SU-DHL-6 (cell line): ENCODE measurements at regions not wholly inside any gene's neighbourhood (a gene's known extent, or its start where the extent isn't known, plus 50 kb on each side); places are given as distances from the start of the nearest gene placed in this dataset.

Experiments used
- H2AFZ ChIP-seq: fragments of 200-600 bp; sonication (generic); 2 replicates; pipeline ENCODE4 v1.6.1; 2014; ENCODE audit warnings: low read depth, mild to moderate bottlenecking, moderate library complexity, mixed read lengths, antibody characterized with exemption, low read length; ENCODE audit not compliant: severe bottlenecking
- H3F3A ChIP-seq: fragments of 200-600 bp; shearing (Covaris generic); 2 replicates; pipeline ENCODE4 v1.6.0; 2016; ENCODE audit warnings: antibody characterized with exemption, mild to moderate bottlenecking; ENCODE audit not compliant: insufficient read depth
- H3K27ac ChIP-seq: fragments of 200-600 bp; sonication (generic); 2 replicates; pipeline ENCODE4 v1.5.1; 2016; ENCODE audit warnings: low read depth, mild to moderate bottlenecking, low read length, moderate library complexity, mixed read lengths
- H3K27me3 ChIP-seq: fragments of 200-600 bp; sonication (generic), shearing (Covaris generic); 2 replicates; pipeline ENCODE4 v1.6.0; 2014; ENCODE audit warnings: mild to moderate bottlenecking, low read length
- H3K36me3 ChIP-seq: fragments of 200-600 bp; sonication (generic); 2 replicates; pipeline ENCODE4 v1.6.1; 2014; ENCODE audit warnings: mild to moderate bottlenecking, low read length, mixed read lengths
- H3K4me2 ChIP-seq: fragments of 300-600, 200-600 bp; shearing (Covaris generic), sonication (generic); 2 replicates; pipeline ENCODE4 v1.6.0; 2014; ENCODE audit warnings: low read length, low read depth, mild to moderate bottlenecking; ENCODE audit not compliant: poor library complexity, severe bottlenecking
- H3K4me3 ChIP-seq: fragments of 200-600 bp; sonication (generic); 2 replicates; pipeline ENCODE4 v1.5.1; 2014; ENCODE audit warnings: antibody characterized with exemption, low read length, mild to moderate bottlenecking, mixed read lengths; ENCODE audit not compliant: insufficient read depth, poor library complexity, severe bottlenecking
- H3K79me2 ChIP-seq: fragments of 200-600 bp; sonication (generic); 2 replicates; pipeline ENCODE4 v1.6.1; 2014; ENCODE audit warnings: mild to moderate bottlenecking, low read length, moderate library complexity; ENCODE audit not compliant: insufficient read depth
- H3K9ac ChIP-seq: fragments of 200-600 bp; sonication (generic); 2 replicates; pipeline ENCODE4 v1.7.0; 2014; ENCODE audit warnings: mild to moderate bottlenecking, low read length
- H3K9me2 ChIP-seq: fragments of 200-600 bp; sonication (generic); replicated peaks from 2 replicates; pipeline ENCODE4 v1.6.1; 2014; ENCODE audit warnings: low read length; ENCODE audit not compliant: insufficient read depth
- H3K9me3 ChIP-seq: fragments of 200-600 bp; sonication (generic); 2 replicates; pipeline ENCODE4 v1.6.1; 2014; ENCODE audit warnings: low read length, mixed read lengths; ENCODE audit not compliant: insufficient read depth
- H4K20me1 ChIP-seq: fragments of 200-600 bp; sonication (generic); 2 replicates; pipeline ENCODE4 v1.6.1; 2014; ENCODE audit warnings: low read depth, mild to moderate bottlenecking, antibody characterized with exemption, low read length, moderate library complexity, mixed read lengths
- EZH2phosphoT487 ChIP-seq: fragments of 200-600 bp; sonication (generic), shearing (Covaris generic); conservative IDR thresholded peaks from 2 replicates; pipeline ENCODE4 v1.6.1; 2018; ENCODE audit warnings: mild to moderate bottlenecking, antibody characterized with exemption, low read length, moderate library complexity, mixed read lengths
- TF ChIP-seq, protein P1 (sequence below): fragments of 200-600 bp; sonication (generic); IDR thresholded peaks from one replicate; pipeline ENCODE4 v1.5.1; 2017; ENCODE audit warnings: antibody characterized with exemption, mild to moderate bottlenecking, low read length, moderate library complexity; ENCODE audit not compliant: insufficient read depth, poor library complexity, severe bottlenecking

DNA sequence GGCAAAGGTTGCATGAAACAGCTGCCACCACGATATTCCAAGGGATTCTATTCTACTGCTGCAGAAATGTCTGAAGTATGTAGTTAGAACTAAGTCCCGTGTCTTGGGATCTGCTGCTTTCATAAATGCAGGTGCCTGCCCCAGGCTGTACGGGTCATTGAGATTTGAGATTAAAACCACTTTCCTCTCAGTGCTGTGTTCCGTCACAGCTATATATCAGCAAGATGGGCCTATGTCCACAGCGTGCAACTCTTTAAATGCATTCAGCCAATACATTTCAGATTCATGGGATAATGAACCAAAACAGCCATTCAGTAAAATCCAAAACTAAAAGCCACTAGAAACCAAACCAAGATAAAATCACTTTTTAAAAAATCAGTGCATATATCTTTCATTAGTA, 107.3 kb upstream of the LUZP2 start:
- H3K27me3 ChIP-seq = no peaks in the 10 kb centered on the region
- TF ChIP-seq EZH2phosphoT487 = no peak
- TF ChIP-seq, protein P1, sequence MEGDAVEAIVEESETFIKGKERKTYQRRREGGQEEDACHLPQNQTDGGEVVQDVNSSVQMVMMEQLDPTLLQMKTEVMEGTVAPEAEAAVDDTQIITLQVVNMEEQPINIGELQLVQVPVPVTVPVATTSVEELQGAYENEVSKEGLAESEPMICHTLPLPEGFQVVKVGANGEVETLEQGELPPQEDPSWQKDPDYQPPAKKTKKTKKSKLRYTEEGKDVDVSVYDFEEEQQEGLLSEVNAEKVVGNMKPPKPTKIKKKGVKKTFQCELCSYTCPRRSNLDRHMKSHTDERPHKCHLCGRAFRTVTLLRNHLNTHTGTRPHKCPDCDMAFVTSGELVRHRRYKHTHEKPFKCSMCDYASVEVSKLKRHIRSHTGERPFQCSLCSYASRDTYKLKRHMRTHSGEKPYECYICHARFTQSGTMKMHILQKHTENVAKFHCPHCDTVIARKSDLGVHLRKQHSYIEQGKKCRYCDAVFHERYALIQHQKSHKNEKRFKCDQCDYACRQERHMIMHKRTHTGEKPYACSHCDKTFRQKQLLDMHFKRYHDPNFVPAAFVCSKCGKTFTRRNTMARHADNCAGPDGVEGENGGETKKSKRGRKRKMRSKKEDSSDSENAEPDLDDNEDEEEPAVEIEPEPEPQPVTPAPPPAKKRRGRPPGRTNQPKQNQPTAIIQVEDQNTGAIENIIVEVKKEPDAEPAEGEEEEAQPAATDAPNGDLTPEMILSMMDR = no peak
- no peak overlapping the region for H2AFZ ChIP-seq
- H3K79me2 ChIP-seq = no peaks in the 10 kb centered on the region
- H3K4me3 ChIP-seq = no peak overlapping the region
- H3K9me2 ChIP-seq = no peaks in the 10 kb centered on the region
- H3K4me2 ChIP-seq = no peak overlapping the region
- H3K9ac ChIP-seq = no peak overlapping the region
- H3K36me3 ChIP-seq = no peaks in the 10 kb centered on the region
- H3K9me3 ChIP-seq = no peaks in the 10 kb centered on the region
- no peaks in the 10 kb centered on the region for H4K20me1 ChIP-seq
- no peaks in the 10 kb centered on the region for H3F3A ChIP-seq
- H3K27ac ChIP-seq = no peak overlapping the region

DNA sequence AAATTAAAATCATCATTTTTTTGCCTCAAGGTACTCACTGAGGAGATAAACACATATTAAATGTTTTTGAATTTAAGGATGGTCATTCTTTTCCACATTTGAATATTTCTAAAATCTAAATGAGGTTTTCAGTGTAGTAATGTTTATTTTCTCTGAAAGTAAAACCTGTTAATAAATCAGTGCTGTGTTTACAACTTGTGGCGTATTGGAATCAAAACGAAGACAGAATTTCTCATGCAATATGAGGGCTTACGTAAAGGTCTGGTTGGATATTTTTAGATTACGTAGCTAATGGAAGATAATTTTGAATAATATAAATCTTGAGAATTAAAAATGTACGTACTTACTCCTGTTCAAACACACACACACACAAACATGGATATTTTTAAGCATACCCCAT, 106.8 kb upstream of the LUZP2 start:
- no peak overlapping the region for H3K27ac ChIP-seq
- no peaks in the 10 kb centered on the region for H3K36me3 ChIP-seq
- H3K9me2 ChIP-seq = no peaks in the 10 kb centered on the region
- H3K27me3 ChIP-seq = no peaks in the 10 kb centered on the region
- no peak overlapping the region for H3K4me2 ChIP-seq
- TF ChIP-seq, protein P1 = no peak
- no peak for TF ChIP-seq EZH2phosphoT487
- no peaks in the 10 kb centered on the region for H3K79me2 ChIP-seq
- H3K4me3 ChIP-seq = no peak overlapping the region
- no peak overlapping the region for H2AFZ ChIP-seq
- H4K20me1 ChIP-seq = no peaks in the 10 kb centered on the region
- no peaks in the 10 kb centered on the region for H3K9me3 ChIP-seq
- no peak overlapping the region for H3K9ac ChIP-seq
- H3F3A ChIP-seq = no peaks in the 10 kb centered on the region

DNA sequence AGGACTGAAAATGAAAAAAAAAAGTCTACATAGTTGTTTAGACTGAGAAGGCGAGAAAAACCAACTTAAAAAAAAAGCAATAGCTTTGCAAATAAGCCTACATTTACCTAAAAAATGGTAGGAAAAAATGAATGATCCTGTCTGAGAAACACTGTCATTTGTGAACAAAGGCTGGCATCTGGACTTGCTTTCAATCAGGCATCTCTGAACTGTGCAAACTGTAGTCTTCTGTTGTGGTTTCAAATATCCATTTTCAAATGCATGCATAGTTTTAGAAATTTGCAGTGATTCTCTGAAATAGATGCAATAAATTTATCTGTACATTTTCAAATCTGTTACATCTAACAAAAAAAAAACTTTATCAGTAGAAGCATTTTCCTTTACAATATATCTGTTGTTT, 106.1 kb upstream of the LUZP2 start:
- Histone ChIP-seq H3K36me3 (no peaks in the 10 kb centered on the region), H3K27ac (no peak overlapping the region), H3K4me2 (no peak overlapping the region), H3K4me3 (no peak overlapping the region), H3F3A (no peaks in the 10 kb centered on the region), H4K20me1 (no peaks in the 10 kb centered on the region), H2AFZ (no peak overlapping the region), H3K9ac (no peak overlapping the region), H3K9me3 (no peaks in the 10 kb centered on the region), H3K79me2 (no peaks in the 10 kb centered on the region), H3K27me3 (no peaks in the 10 kb centered on the region), H3K9me2 (no peaks in the 10 kb centered on the region)
- TF ChIP-seq EZH2phosphoT487 = no peak
- TF ChIP-seq, protein P1 = no peak

DNA sequence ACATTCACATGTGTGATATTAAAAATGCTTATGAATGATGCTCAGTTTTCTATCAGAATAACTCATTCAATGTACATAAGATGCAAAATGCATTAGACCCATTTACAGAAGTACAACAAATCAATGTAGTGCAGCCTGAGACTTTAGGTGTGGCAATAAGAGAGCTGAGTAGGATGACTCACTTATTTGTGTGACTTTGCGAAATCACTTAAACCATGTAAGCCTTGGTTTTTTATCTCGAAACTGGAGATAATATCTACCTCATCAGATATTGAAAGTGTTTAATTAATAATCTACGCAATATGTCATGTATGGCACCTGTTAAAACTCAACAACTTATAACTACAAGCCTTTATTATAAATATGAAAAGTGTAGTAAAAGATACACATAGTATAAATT, 105.7 kb upstream of the LUZP2 start:
- Histone ChIP-seq H3K27ac (no peak overlapping the region), H4K20me1 (no peaks in the 10 kb centered on the region), H3K36me3 (no peaks in the 10 kb centered on the region), H3K79me2 (no peaks in the 10 kb centered on the region), H3K9ac (no peak overlapping the region), H2AFZ (no peak overlapping the region), H3K27me3 (no peaks in the 10 kb centered on the region), H3K9me2 (no peaks in the 10 kb centered on the region), H3K4me2 (no peak overlapping the region), H3K4me3 (no peak overlapping the region), H3F3A (no peaks in the 10 kb centered on the region), H3K9me3 (no peaks in the 10 kb centered on the region)
- TF ChIP-seq, protein P1 = no peak
- no peak for TF ChIP-seq EZH2phosphoT487
